ENCODE measurements at regions not wholly inside any gene's neighbourhood (a gene's known extent, or its start where the extent isn't known, plus 50 kb on each side); places are given as distances from the start of the nearest gene placed in this dataset.

DNA sequence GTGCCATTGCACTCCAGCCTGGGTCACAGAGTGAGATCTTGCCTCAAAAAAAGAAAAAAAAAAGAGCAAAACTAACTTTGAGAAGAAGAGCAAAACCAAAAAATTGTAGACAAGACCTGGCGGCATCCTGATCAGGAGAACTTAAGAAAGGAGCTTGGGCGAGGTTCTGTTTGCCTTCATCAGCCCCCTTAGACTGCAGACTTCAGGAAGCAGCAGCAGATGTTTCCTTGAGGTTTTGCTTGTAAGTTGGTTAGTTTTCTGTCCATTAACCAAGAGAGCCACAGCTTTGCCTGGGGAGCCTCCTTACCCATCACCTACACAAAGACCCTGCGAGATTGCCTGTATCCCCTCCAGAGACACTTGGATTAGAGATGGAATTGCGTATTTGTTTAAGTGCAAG is 189.0 kb downstream of the AACS start:
- TF ChIP-seq, protein P1, sequence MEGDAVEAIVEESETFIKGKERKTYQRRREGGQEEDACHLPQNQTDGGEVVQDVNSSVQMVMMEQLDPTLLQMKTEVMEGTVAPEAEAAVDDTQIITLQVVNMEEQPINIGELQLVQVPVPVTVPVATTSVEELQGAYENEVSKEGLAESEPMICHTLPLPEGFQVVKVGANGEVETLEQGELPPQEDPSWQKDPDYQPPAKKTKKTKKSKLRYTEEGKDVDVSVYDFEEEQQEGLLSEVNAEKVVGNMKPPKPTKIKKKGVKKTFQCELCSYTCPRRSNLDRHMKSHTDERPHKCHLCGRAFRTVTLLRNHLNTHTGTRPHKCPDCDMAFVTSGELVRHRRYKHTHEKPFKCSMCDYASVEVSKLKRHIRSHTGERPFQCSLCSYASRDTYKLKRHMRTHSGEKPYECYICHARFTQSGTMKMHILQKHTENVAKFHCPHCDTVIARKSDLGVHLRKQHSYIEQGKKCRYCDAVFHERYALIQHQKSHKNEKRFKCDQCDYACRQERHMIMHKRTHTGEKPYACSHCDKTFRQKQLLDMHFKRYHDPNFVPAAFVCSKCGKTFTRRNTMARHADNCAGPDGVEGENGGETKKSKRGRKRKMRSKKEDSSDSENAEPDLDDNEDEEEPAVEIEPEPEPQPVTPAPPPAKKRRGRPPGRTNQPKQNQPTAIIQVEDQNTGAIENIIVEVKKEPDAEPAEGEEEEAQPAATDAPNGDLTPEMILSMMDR (conservative IDR thresholded peaks at IDR 0.05; ENCODE audit: low read length): no peak
- H3K4me3 ChIP-seq (ENCODE audit: low read length): no peak overlapping the region
- DNase-seq (ENCODE audit: low read depth): no peak

DNA sequence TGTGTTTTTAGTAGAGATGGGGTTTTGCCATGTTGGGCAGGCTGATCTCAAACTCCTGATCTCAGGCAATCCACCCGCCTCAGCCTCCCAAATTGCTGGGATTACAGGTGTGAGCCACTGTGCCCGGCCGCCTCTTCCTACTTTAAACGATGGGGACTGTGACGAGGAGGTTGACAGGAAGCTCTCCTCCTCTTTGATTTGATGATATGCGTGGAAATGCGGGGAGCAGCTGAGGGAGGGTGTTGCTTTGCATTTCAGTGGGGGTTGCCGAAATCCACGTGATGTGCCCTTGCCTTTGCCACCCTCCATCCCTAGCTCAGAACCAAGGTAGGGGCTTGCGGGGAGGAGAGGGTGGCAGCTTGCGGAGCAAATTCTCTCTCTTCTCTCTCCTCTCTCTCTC is 189.6 kb downstream of the AACS start:
- no peak for DNase-seq (ENCODE audit: low read depth)
- TF ChIP-seq, protein P1 (conservative IDR thresholded peaks at IDR 0.05; ENCODE audit: low read length): no peak
- no peak overlapping the region for H3K4me3 ChIP-seq (ENCODE audit: low read length)

DNA sequence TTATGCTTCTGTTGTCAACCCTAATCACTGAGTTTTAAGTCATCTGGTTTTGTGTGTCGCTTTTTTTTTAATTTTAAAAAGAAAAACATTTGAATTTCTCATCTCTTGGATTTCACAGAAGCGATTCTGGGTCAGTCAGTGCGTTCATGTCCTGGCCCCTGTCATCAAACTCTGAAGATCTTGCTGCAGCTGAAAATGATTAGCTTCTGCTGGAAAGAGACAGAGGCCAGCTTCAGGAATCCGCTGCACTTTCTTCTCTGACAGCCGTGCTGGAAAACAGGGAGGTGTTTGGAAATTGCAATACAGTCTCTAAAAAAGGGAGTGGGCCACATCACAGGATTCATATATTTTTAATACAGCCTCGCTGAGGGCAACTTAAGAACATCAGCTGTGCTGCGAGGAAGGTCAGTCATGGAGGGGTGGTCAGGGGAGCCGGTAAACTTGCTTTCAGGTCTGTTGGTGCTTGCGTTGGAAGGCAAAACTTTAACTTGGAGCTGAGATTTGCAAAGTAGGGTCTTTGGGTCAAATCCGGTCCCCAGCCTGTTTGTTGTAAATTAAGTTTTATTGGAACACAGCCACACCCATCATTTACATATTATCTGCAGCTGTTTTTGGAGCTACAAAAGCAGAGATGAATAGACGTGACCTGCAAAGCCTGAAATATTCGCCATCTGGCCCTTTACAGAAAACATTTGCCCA is 190.8 kb downstream of the AACS start:
- no peak for DNase-seq (ENCODE audit: low read depth)
- no peak overlapping the region for H3K4me3 ChIP-seq (ENCODE audit: low read length)
- TF ChIP-seq, protein P1 (conservative IDR thresholded peaks at IDR 0.05; ENCODE audit: low read length): no peak

DNA sequence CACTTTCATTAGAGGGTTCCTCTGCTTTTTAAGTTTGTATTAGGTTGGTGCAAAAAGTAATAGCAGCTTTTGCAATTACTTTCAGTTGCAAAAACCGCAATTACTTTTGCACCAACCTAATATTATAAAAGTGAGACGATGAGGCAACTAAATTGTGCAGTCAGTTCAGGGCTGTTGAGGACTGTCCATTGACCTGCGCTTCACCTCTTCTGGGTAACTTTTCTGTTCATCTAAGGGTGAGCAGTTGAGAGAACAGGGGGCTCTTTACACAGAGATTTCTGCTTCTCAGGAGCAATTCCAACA is 191.3 kb downstream of the AACS start:
- H3K4me3 ChIP-seq (ENCODE audit: low read length): no peak overlapping the region
- no peak for DNase-seq (ENCODE audit: low read depth)
- TF ChIP-seq, protein P1 (conservative IDR thresholded peaks at IDR 0.05; ENCODE audit: low read length): no peak

DNA sequence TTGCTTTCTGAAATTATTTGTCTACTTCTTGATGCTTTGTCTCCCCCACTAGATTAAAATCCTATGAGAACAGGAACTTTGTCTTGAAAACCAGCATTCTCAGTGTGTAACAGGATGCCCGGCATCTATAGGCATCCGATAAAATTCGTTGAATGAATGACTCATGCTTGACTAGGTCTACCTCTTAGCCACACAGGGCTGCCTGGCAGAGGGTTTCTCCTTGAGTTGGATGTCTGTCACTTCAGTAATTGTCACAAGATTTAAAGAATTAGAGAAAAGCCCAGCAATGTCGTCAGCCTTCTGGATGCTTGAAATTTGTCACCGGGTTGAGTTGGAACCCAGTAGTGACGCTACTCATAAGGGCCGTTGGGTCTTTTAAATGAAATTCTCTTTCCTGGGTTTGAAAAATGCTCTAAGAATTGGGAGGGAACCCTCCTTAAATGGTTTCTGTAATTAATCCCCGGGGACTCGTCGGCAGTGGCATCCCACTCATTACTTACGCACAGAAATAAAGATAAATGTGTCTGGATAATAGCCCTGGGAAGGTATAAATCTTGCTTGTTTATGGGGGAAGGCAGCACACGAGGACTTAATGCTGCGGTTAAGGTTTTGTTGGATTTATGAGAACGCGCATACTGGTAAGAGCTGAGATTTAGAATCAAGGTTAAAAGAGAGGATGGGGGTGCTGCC is 194.1 kb downstream of the AACS start:
- DNase-seq (ENCODE audit: low read depth): no peak
- H3K4me3 ChIP-seq (ENCODE audit: low read length): no peak overlapping the region
- TF ChIP-seq, protein P1 (conservative IDR thresholded peaks at IDR 0.05; ENCODE audit: low read length): no peak

GRCh38 chr12:125262851-125263250 is 197.6 kb downstream of the AACS start:
- TF ChIP-seq, protein P1 (conservative IDR thresholded peaks at IDR 0.05; ENCODE audit: low read length): no peak
- no peak for DNase-seq (ENCODE audit: low read depth)
- no peak overlapping the region for H3K4me3 ChIP-seq (ENCODE audit: low read length)

GRCh38 chr12:125263385-125263784 is 198.2 kb downstream of the AACS start:
- DNase-seq (ENCODE audit: low read depth): no peak
- H3K4me3 ChIP-seq (ENCODE audit: low read length): no peak overlapping the region
- TF ChIP-seq, protein P1 (conservative IDR thresholded peaks at IDR 0.05; ENCODE audit: low read length): no peak

All from AG10803 (cell line).